ENCODE measurements at regions not wholly inside any gene's neighbourhood (a gene's known extent, or its start where the extent isn't known, plus 50 kb on each side); places are given as distances from the start of the nearest gene placed in this dataset.

- no peak for FAIRE-seq
- no peaks in the 10 kb centered on the region for H3K79me2 ChIP-seq (ENCODE audit: insufficient read depth, low read length)
- Mint-ChIP-seq H3K36me3 (ENCODE audit: low read depth, unreplicated experiment) (no peaks in the 10 kb centered on the region), H3K4me1 (ENCODE audit: low read depth, unreplicated experiment) (peaks cover 5% of the 10 kb centered on the region), H3K9me3 (ENCODE audit: unreplicated experiment) (no peaks in the 10 kb centered on the region), H3K27me3 (ENCODE audit: low read depth, unreplicated experiment) (peaks cover 6% of the 10 kb centered on the region), H3K4me3 (ENCODE audit: unreplicated experiment) (no peak overlapping the region), H3K27ac (ENCODE audit: unreplicated experiment) (no peak overlapping the region)
- no peak overlapping the region for H3K4me2 ChIP-seq (ENCODE audit: low read length)
- H2AFZ ChIP-seq (ENCODE audit: low read depth, low read length): no peak overlapping the region
- H3K27me3 ChIP-seq (ENCODE audit: insufficient read depth, low read length): peaks cover 4% of the 10 kb centered on the region
- H3K27ac ChIP-seq (ENCODE audit: low read depth, low read length): no peak overlapping the region
- DNase-seq (ENCODE audit: low read depth): no peak
- H3K4me3 ChIP-seq (ENCODE audit: insufficient read depth, low read depth, low read length): no peak overlapping the region
- no peaks in the 10 kb centered on the region for H4K20me1 ChIP-seq (ENCODE audit: insufficient read depth, low read length)
- H3K36me3 ChIP-seq (ENCODE audit: insufficient read depth, low read length): no peaks in the 10 kb centered on the region
- no peak for TF ChIP-seq EZH2 (IDR thresholded peaks at IDR 0.05; ENCODE audit: insufficient read depth, low read length)
- H3K9ac ChIP-seq (ENCODE audit: low read length): no peak overlapping the region
- no peaks in the 10 kb centered on the region for H3K9me3 ChIP-seq (ENCODE audit: insufficient read depth, low read depth, low read length)
- H3K4me1 ChIP-seq (ENCODE audit: insufficient read depth, low read length): peaks cover 1% of the 10 kb centered on the region
Measured at GRCh38 chr5:38656568-38656967, 100.1 kb upstream of the LIFR start.

- Histone ChIP-seq H3K9me3 (ENCODE audit: insufficient read depth, low read depth, low read length) (no peaks in the 10 kb centered on the region), H3K9ac (ENCODE audit: low read length) (no peak overlapping the region), H3K4me2 (ENCODE audit: low read length) (no peak overlapping the region), H3K36me3 (ENCODE audit: insufficient read depth, low read length) (no peaks in the 10 kb centered on the region), H3K4me1 (ENCODE audit: insufficient read depth, low read length) (no peaks in the 10 kb centered on the region), H3K4me3 (ENCODE audit: insufficient read depth, low read depth, low read length) (no peak overlapping the region), H2AFZ (ENCODE audit: low read depth, low read length) (no peak overlapping the region), H4K20me1 (ENCODE audit: insufficient read depth, low read length) (no peaks in the 10 kb centered on the region), H3K27ac (ENCODE audit: low read depth, low read length) (no peak overlapping the region), H3K79me2 (ENCODE audit: insufficient read depth, low read length) (no peaks in the 10 kb centered on the region), H3K27me3 (ENCODE audit: insufficient read depth, low read length) (peaks cover 4% of the 10 kb centered on the region)
- FAIRE-seq: no peak
- DNase-seq (ENCODE audit: low read depth): no peak
- H3K36me3 Mint-ChIP-seq (ENCODE audit: low read depth, unreplicated experiment): no peaks in the 10 kb centered on the region
- H3K27me3 Mint-ChIP-seq (ENCODE audit: low read depth, unreplicated experiment): peaks cover 6% of the 10 kb centered on the region
- H3K27ac Mint-ChIP-seq (ENCODE audit: unreplicated experiment): no peak overlapping the region
- H3K9me3 Mint-ChIP-seq (ENCODE audit: unreplicated experiment): no peaks in the 10 kb centered on the region
- peaks cover 4% of the 10 kb centered on the region for H3K4me1 Mint-ChIP-seq (ENCODE audit: low read depth, unreplicated experiment)
- H3K4me3 Mint-ChIP-seq (ENCODE audit: unreplicated experiment): no peak overlapping the region
- no peak for TF ChIP-seq EZH2 (IDR thresholded peaks at IDR 0.05; ENCODE audit: insufficient read depth, low read length)
Measured at GRCh38 chr5:38657020-38657419, 100.6 kb upstream of the LIFR start.

- Histone ChIP-seq H3K9me3 (ENCODE audit: insufficient read depth, low read depth, low read length) (no peaks in the 10 kb centered on the region), H3K36me3 (ENCODE audit: insufficient read depth, low read length) (no peaks in the 10 kb centered on the region), H3K4me2 (ENCODE audit: low read length) (no peak overlapping the region), H3K4me3 (ENCODE audit: insufficient read depth, low read depth, low read length) (no peak overlapping the region), H3K9ac (ENCODE audit: low read length) (no peak overlapping the region), H3K79me2 (ENCODE audit: insufficient read depth, low read length) (no peaks in the 10 kb centered on the region), H3K27ac (ENCODE audit: low read depth, low read length) (no peak overlapping the region), H3K27me3 (ENCODE audit: insufficient read depth, low read length) (peaks cover 4% of the 10 kb centered on the region), H2AFZ (ENCODE audit: low read depth, low read length) (no peak overlapping the region), H4K20me1 (ENCODE audit: insufficient read depth, low read length) (no peaks in the 10 kb centered on the region), H3K4me1 (ENCODE audit: insufficient read depth, low read length) (no peaks in the 10 kb centered on the region)
- H3K9me3 Mint-ChIP-seq (ENCODE audit: unreplicated experiment): peaks cover 2% of the 10 kb centered on the region
- peaks cover 3% of the 10 kb centered on the region for H3K4me1 Mint-ChIP-seq (ENCODE audit: low read depth, unreplicated experiment)
- TF ChIP-seq CTCF (IDR thresholded peaks at IDR 0.05; ENCODE audit: insufficient read depth, low read depth, low read length): no peak
- TF ChIP-seq EZH2 (IDR thresholded peaks at IDR 0.05; ENCODE audit: insufficient read depth, low read length): no peak
- DNase-seq (ENCODE audit: low read depth) (no peak), FAIRE-seq (no peak)
- H3K27me3 Mint-ChIP-seq (ENCODE audit: low read depth, unreplicated experiment): peaks cover 14% of the 10 kb centered on the region
- H3K36me3 Mint-ChIP-seq (ENCODE audit: low read depth, unreplicated experiment): peaks cover 2% of the 10 kb centered on the region
- H3K4me3 Mint-ChIP-seq (ENCODE audit: unreplicated experiment): no peak overlapping the region
- no peak overlapping the region for H3K27ac Mint-ChIP-seq (ENCODE audit: unreplicated experiment)
Measured at GRCh38 chr5:38660194-38660668, 103.8 kb upstream of the LIFR start.

Data from astrocyte (in vitro differentiated cells and primary cell).